ENCODE measurements at regions not wholly inside any gene's neighbourhood (a gene's known extent, or its start where the extent isn't known, plus 50 kb on each side); places are given as distances from the start of the nearest gene placed in this dataset.

- Mint-ChIP-seq H3K4me3 (no peak overlapping the region), H3K9me3 (ENCODE audit: insufficient read depth) (no peaks in the 10 kb centered on the region), H3K27ac (no peak overlapping the region), H3K27me3 (no peaks in the 10 kb centered on the region), H3K4me1 (no peaks in the 10 kb centered on the region)
- intact Hi-C loops (cut with micrococcal nuclease) = no loop called here
- no peaks in the 10 kb centered on the region for H3K9me3 ChIP-seq (ENCODE audit: control extremely low read depth in 1 of 3, control insufficient read depth in 2 of 3, insufficient read depth in 1 of 3, low read length in 2 of 3)
- H3K9ac ChIP-seq (ENCODE audit: low read length) = no peak overlapping the region
- H3K4me2 ChIP-seq (replicated peaks; ENCODE audit: low read depth, low read length, poor library complexity, severe bottlenecking) = no peak overlapping the region
- H3K27ac ChIP-seq (ENCODE audit: low read length in 2 of 2) = no peak overlapping the region
- H4K20me1 ChIP-seq (ENCODE audit: control insufficient read depth, insufficient read depth, low read length, poor library complexity, severe bottlenecking) = no peaks in the 10 kb centered on the region
- CTCF ChIA-PET = interaction anchor here (0.7 kb wide), 1 partner anchor 669 kb away, joined by 3 read pairs; no protein-coding TSS in a partner anchor
- WGBS (ENCODE audit: insufficient coverage) = 96% methylated on average over 4 of the region's 8 CpGs
- POLR2A ChIA-PET = no interaction called here
- ATAC-seq (ENCODE audit: low read depth) (no peak), DNase-seq (no peak)
- H3K36me3 ChIP-seq (replicated peaks in 1 of 2; ENCODE audit: control extremely low read depth in 1 of 2, control insufficient read depth in 1 of 2, extremely low read depth in 1 of 2, insufficient read depth in 2 of 2, low read length in 1 of 2) = no peaks in the 10 kb centered on the region
- no peaks in the 10 kb centered on the region for H3K4me1 ChIP-seq (ENCODE audit: control insufficient read depth in 2 of 2, insufficient read depth in 2 of 2, low read length in 2 of 2)
- no peak overlapping the region for H2AFZ ChIP-seq (ENCODE audit: insufficient read depth, low read depth, low read length, poor library complexity, severe bottlenecking)
- TF ChIP-seq CTCF (IDR thresholded peaks at IDR 0.05) (no peak), EZH2 (IDR thresholded peaks at IDR 0.05; ENCODE audit: borderline replicate concordance, insufficient read depth, low read depth, low read length, poor library complexity, severe bottlenecking) (no peak)
- H3K4me3 ChIP-seq (ENCODE audit: control extremely low read depth in 1 of 5, extremely low read depth in 1 of 5, insufficient read depth in 1 of 5, low read depth in 2 of 5, low read length in 4 of 5) = no peak overlapping the region
- no peaks in the 10 kb centered on the region for H3K79me2 ChIP-seq (ENCODE audit: control insufficient read depth, insufficient read depth, low read length)
- no peaks in the 10 kb centered on the region for H3K27me3 ChIP-seq (replicated peaks in 1 of 4; ENCODE audit: control extremely low read depth in 1 of 4, control insufficient read depth in 3 of 4, insufficient read depth in 4 of 4, low read length in 3 of 4)
These were observed 76.7 kb upstream of the LPP start for GRCh38 chr3:188077160-188077799.

GRCh38 chr3:188080091-188080490 is 73.9 kb upstream of the LPP start:
- Histone ChIP-seq H3K4me3 (ENCODE audit: control extremely low read depth in 1 of 5, extremely low read depth in 1 of 5, insufficient read depth in 1 of 5, low read depth in 2 of 5, low read length in 4 of 5) (no peak overlapping the region), H3K4me2 (replicated peaks; ENCODE audit: low read depth, low read length, poor library complexity, severe bottlenecking) (no peak overlapping the region), H4K20me1 (ENCODE audit: control insufficient read depth, insufficient read depth, low read length, poor library complexity, severe bottlenecking) (no peaks in the 10 kb centered on the region), H3K9me3 (ENCODE audit: control extremely low read depth in 1 of 3, control insufficient read depth in 2 of 3, insufficient read depth in 1 of 3, low read length in 2 of 3) (no peaks in the 10 kb centered on the region), H2AFZ (ENCODE audit: insufficient read depth, low read depth, low read length, poor library complexity, severe bottlenecking) (no peak overlapping the region), H3K27ac (ENCODE audit: low read length in 2 of 2) (no peak overlapping the region), H3K79me2 (ENCODE audit: control insufficient read depth, insufficient read depth, low read length) (no peaks in the 10 kb centered on the region), H3K4me1 (ENCODE audit: control insufficient read depth in 2 of 2, insufficient read depth in 2 of 2, low read length in 2 of 2) (peaks cover 3 to 5% of the 10 kb centered on the region in 2 donors), H3K27me3 (replicated peaks in 1 of 4; ENCODE audit: control extremely low read depth in 1 of 4, control insufficient read depth in 3 of 4, insufficient read depth in 4 of 4, low read length in 3 of 4) (no peaks in the 10 kb centered on the region), H3K9ac (ENCODE audit: low read length) (no peak overlapping the region), H3K36me3 (replicated peaks in 1 of 2; ENCODE audit: control extremely low read depth in 1 of 2, control insufficient read depth in 1 of 2, extremely low read depth in 1 of 2, insufficient read depth in 2 of 2, low read length in 1 of 2) (no peaks in the 10 kb centered on the region)
- Mint-ChIP-seq H3K4me1 (peaks cover 8% of the 10 kb centered on the region), H3K27ac (no peak overlapping the region), H3K27me3 (no peaks in the 10 kb centered on the region), H3K9me3 (ENCODE audit: insufficient read depth) (no peaks in the 10 kb centered on the region), H3K4me3 (no peak overlapping the region)
- intact Hi-C loops (cut with micrococcal nuclease) = no loop called here
- WGBS (ENCODE audit: insufficient coverage) = no CpG with 5 or more reads among the region's 2 CpGs
- ATAC-seq (ENCODE audit: low read depth) (no peak), DNase-seq (no peak)
- no peak for TF ChIP-seq CTCF (IDR thresholded peaks at IDR 0.05)
- no peak for TF ChIP-seq EZH2 (IDR thresholded peaks at IDR 0.05; ENCODE audit: borderline replicate concordance, insufficient read depth, low read depth, low read length, poor library complexity, severe bottlenecking)
- ChIA-PET CTCF (no interaction called here), POLR2A (no interaction called here)

Measured in B cell (primary cell).